MM.1S (cell line): ENCODE measurements at regions not wholly inside any gene's neighbourhood (a gene's known extent, or its start where the extent isn't known, plus 50 kb on each side); places are given as distances from the start of the nearest gene placed in this dataset.
A peak's percentile ranks its signal among the peaks of the same experiment; 100 is the strongest.

Source experiments
- EZH2 ChIP-seq: fragments of 300-600 bp; sonication (generic); optimal IDR thresholded peaks from 2 replicates; pipeline ENCODE3; 2017; ENCODE audit warnings: low read depth, mild to moderate bottlenecking, antibody characterized with exemption, low read length, mixed read lengths
- EZH2phosphoT487 ChIP-seq: fragments of 300-600 bp; sonication (generic); IDR thresholded peaks from 2 replicates; pipeline ENCODE4 v1.6.1; 2018; ENCODE audit warnings: antibody characterized with exemption, low read length
- TF ChIP-seq, protein P1 (sequence below): fragments of 300-600 bp; sonication (generic); IDR thresholded peaks from 2 replicates; pipeline ENCODE4 v1.5.1; 2016; ENCODE audit warnings: antibody characterized with exemption, low read length, mixed read lengths

DNA sequence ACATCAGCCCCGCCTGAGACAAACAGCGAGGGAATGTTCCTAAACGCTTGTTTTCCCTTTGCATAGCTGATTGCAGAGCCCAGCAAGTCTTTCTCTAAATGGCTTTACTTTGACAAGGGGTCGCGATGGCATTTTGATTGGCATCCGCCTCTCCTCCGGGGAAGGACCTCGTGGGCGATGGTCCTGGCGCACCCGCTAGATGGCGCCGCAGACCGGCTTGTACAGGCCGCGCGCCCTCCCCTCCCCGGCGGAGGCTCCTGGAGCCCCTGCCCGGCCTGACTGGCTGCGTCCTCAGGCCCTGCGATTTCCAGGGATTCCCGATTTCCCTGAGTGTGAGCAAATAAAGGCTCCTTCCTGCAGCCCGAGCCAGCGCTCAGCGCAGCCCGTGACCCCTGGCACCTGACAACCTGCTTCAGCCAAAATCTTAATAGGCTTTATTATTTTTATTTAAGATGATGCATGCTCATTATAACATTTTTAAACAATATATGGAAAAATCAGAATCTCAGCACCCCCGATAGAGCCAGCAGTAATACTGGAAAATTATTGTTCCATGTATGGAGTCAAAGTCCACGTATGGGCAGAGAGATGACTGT is 468.3 kb downstream of the AACS start:
- TF ChIP-seq, protein P1, sequence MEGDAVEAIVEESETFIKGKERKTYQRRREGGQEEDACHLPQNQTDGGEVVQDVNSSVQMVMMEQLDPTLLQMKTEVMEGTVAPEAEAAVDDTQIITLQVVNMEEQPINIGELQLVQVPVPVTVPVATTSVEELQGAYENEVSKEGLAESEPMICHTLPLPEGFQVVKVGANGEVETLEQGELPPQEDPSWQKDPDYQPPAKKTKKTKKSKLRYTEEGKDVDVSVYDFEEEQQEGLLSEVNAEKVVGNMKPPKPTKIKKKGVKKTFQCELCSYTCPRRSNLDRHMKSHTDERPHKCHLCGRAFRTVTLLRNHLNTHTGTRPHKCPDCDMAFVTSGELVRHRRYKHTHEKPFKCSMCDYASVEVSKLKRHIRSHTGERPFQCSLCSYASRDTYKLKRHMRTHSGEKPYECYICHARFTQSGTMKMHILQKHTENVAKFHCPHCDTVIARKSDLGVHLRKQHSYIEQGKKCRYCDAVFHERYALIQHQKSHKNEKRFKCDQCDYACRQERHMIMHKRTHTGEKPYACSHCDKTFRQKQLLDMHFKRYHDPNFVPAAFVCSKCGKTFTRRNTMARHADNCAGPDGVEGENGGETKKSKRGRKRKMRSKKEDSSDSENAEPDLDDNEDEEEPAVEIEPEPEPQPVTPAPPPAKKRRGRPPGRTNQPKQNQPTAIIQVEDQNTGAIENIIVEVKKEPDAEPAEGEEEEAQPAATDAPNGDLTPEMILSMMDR = peak; percentile 58
- TF ChIP-seq EZH2 (no peak), EZH2phosphoT487 (no peak)
